Heart left ventricle (tissue), 13 donors: ENCODE measurements at regions not wholly inside any gene's neighbourhood (a gene's known extent, or its start where the extent isn't known, plus 50 kb on each side); places are given as distances from the start of the nearest gene placed in this dataset.

Source experiments
- POLR2A ChIP-seq, 2 donors: fragments of 450-650 bp; IDR thresholded peaks; one replicate each; pipeline ENCODE4 v1.6.1; 2017; ENCODE audit warnings: antibody characterized with exemption in 2 of 2, mild to moderate bottlenecking in 2 of 2, moderate library complexity in 2 of 2
- TF ChIP-seq, protein P1 (sequence below), 12 donors: fragments of 200-600 bp; sonication (generic) in 4 of 12; IDR thresholded peaks; one replicate each; pipeline versions ENCODE4 v1.5.0 to v1.8.0; 2018 to 2022; ENCODE audit warnings: antibody characterized with exemption in 12 of 12, mild to moderate bottlenecking in 5 of 12
- donor health status: ischemic (EF 13 %, LVEDD 7.1; RV severe dilation, severe dysfunction).
- donor health status: DM: no; HTN: yes; CAD: no.
- donor health status: DM: no; HTN: no; CAD: no.
- donor health status: ischemic (EF 25% LVEDD 6.9; RV normal size, moderate dysfunction).
- donor health status: ischemic (EF 25% LVEDD 5.7; RV mildly dilated, moderate dysfunction).
- donor health status: ischemic (EF 35%, LVEDD 5.7; RV mildly dilated, moderate dysfunction).
- donor health status: nonischemic (EF 11% LVEDD 7.7; RV severe dilation, severe dysfunction).
- donor health status: DM: yes; HTN: yes; CAD: no.
- donor health status: PGD.
- donor health status: ischemic (EF 29% LVEDD 5.4; RV normal size, mild dysfunction).
- donor health status: nonischemic (EF 23%, LVEDD 6.1; RV moderate dilation, normal function).

DNA sequence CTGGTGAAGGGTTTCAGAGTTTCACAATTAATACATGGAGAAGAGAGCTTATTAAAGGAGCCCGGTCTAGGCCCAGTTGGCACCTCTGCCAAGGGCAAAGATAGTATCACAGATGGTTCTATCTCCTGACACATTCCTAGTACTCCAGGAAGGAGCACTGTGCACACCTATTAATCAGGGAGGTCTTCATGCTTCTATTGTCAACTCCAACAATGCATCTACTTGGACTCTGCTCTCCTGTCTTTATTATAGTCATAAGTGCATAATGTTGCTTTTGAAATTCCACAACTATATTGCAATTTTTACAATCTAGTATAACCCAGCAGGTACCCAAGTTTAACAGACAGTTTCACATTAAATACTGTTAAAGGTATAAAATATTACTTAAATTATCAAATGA is 174.5 kb upstream of the TSC22D1 start:
- TF ChIP-seq, protein P1, sequence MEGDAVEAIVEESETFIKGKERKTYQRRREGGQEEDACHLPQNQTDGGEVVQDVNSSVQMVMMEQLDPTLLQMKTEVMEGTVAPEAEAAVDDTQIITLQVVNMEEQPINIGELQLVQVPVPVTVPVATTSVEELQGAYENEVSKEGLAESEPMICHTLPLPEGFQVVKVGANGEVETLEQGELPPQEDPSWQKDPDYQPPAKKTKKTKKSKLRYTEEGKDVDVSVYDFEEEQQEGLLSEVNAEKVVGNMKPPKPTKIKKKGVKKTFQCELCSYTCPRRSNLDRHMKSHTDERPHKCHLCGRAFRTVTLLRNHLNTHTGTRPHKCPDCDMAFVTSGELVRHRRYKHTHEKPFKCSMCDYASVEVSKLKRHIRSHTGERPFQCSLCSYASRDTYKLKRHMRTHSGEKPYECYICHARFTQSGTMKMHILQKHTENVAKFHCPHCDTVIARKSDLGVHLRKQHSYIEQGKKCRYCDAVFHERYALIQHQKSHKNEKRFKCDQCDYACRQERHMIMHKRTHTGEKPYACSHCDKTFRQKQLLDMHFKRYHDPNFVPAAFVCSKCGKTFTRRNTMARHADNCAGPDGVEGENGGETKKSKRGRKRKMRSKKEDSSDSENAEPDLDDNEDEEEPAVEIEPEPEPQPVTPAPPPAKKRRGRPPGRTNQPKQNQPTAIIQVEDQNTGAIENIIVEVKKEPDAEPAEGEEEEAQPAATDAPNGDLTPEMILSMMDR (IDR thresholded peaks at IDR 0.05): no peak
- no peak for TF ChIP-seq POLR2A (IDR thresholded peaks at IDR 0.05)
